ENCODE measurements at regions not wholly inside any gene's neighbourhood (a gene's known extent, or its start where the extent isn't known, plus 50 kb on each side); places are given as distances from the start of the nearest gene placed in this dataset.

DNA sequence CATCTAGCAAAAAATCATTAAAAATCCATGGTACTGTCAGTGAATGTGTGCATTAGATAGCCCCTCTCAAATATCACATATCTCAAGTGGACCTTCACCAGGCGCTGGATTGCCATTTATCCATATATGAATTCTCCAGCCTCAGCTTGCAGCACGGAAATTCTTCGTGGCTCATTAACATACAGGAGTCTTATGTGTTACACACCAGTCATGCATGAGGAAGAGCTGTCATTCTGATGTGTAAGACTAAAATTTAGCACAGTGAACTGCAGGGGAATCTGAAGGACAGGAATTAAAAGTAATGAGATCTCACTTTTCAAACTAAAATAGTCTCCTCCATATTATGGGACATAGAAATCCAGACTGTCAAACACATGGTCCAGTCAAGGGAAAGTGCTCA is 542.4 kb upstream of the DPP6 start:
- DNase-seq (ENCODE audit: low read depth), result no peak
- TF ChIP-seq, protein P1, sequence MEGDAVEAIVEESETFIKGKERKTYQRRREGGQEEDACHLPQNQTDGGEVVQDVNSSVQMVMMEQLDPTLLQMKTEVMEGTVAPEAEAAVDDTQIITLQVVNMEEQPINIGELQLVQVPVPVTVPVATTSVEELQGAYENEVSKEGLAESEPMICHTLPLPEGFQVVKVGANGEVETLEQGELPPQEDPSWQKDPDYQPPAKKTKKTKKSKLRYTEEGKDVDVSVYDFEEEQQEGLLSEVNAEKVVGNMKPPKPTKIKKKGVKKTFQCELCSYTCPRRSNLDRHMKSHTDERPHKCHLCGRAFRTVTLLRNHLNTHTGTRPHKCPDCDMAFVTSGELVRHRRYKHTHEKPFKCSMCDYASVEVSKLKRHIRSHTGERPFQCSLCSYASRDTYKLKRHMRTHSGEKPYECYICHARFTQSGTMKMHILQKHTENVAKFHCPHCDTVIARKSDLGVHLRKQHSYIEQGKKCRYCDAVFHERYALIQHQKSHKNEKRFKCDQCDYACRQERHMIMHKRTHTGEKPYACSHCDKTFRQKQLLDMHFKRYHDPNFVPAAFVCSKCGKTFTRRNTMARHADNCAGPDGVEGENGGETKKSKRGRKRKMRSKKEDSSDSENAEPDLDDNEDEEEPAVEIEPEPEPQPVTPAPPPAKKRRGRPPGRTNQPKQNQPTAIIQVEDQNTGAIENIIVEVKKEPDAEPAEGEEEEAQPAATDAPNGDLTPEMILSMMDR (conservative IDR thresholded peaks at IDR 0.05; ENCODE audit: low read depth, low read length), result no peak
- H3K4me3 ChIP-seq (ENCODE audit: low read depth, low read length), result no peak overlapping the region

GRCh38 chr7:153510674-153511073 is 541.5 kb upstream of the DPP6 start:
- TF ChIP-seq, protein P1 (conservative IDR thresholded peaks at IDR 0.05; ENCODE audit: low read depth, low read length), result no peak
- no peak for DNase-seq (ENCODE audit: low read depth)

GRCh38 chr7:153514032-153514431 is 538.2 kb upstream of the DPP6 start:
- TF ChIP-seq, protein P1 (conservative IDR thresholded peaks at IDR 0.05; ENCODE audit: low read depth, low read length), result no peak
- DNase-seq (ENCODE audit: low read depth), result no peak
- H3K4me3 ChIP-seq (ENCODE audit: low read depth, low read length), result no peak overlapping the region

More at GRCh38 chr7:153510674-153511073, 541.5 kb upstream of the DPP6 start:
- no peak overlapping the region for H3K4me3 ChIP-seq (ENCODE audit: low read depth, low read length)

DNA sequence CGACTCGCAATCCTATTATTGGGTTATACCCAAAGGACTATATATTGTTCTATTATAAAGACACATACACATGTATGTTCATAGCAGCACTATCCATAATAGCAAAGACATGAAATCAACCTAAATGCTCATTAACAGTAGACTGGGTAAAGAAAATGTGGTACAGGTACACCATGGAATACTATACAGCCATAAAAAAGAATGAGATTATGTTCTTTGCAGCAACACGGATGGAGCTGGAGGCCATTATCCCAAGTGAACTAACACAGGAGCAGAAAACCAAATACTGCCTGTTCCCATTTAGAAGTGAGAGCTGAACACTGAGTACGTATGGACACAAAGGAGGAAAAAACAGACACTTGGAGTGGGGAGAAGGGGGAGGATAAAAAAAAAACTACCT is 536.8 kb upstream of the DPP6 start:
- DNase-seq (ENCODE audit: low read depth), result no peak
- TF ChIP-seq, protein P1 (conservative IDR thresholded peaks at IDR 0.05; ENCODE audit: low read depth, low read length), result no peak
- H3K4me3 ChIP-seq (ENCODE audit: low read depth, low read length), result no peak overlapping the region

DNA sequence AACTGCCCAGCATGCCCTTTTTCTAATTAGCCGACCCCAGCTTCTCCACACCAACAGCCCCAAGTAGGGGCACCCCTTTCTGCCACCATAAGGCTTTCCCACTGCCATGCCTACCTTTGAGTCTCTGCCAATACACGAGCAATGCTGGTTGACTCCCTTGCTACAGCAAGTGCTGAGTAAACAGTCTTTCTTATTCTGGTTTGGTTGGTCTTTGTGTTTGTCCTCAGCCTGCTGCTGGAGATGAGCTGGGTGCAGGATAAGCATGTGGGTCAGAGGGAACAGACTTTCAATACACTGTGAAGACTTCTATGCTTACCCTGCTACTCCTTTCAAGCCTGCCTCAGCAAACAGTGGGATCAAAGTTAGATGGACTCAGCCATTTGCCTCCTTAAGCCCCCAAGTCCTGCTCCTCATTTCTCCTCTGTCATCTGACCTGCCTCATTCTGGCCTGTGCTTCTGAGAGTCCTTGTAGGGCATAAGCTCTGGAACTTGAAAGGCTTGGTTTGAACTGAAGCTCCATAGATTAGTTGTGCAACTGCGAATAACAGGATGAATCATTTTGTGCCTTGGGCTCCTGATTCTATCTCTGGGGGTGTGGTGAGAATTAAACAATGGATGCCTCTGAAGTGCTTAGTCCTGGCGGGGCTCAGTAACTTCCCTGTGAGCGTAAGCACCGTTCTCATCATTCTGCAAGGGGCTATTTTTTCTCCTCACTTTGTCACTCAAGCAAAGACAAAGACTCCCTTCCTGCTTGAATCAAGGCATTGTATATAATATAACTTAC is 533.8 kb upstream of the DPP6 start:
- H3K4me3 ChIP-seq (ENCODE audit: low read depth, low read length), result no peak overlapping the region
- no peak for DNase-seq (ENCODE audit: low read depth)
- TF ChIP-seq, protein P1 (conservative IDR thresholded peaks at IDR 0.05; ENCODE audit: low read depth, low read length), result no peak

DNA sequence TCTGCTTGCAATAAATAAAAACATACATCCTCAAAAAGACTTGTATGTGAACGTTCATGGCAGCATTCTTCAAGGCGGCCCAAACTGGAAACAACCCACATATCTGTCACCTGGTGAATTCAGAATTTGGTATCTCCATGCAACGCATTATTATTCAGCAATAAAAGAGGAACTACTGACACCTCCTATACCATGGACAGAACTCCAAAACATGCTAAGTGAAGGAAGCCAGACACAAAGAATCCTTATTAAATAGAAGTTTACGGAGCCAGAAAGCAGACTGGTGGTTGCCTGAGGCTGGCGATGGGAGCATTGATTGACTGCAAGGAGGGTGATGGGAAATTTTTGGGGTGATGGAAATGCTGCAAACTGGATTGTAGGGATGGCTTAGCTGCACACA is 530.8 kb upstream of the DPP6 start:
- TF ChIP-seq, protein P1 (conservative IDR thresholded peaks at IDR 0.05; ENCODE audit: low read depth, low read length), result no peak
- no peak overlapping the region for H3K4me3 ChIP-seq (ENCODE audit: low read depth, low read length)
- DNase-seq (ENCODE audit: low read depth), result no peak

DNA sequence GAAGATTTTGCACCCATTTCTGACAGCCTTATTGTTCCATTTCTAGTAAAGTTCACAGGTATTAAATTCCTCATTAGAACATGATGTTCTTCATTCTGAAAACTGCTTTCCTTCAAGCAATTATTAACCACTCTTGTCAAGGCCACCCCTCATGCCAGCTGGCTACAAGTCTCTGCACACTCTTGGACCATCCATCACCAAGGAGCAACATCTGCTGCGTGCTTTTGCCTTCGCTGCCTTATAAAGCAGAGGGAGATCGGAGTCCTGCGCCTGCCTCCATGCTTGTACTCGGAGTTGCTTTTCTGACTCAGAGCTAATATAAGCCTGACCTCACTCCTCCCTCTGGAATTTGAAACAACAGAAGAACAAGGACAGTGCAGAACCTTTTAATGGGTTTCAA is 529.9 kb upstream of the DPP6 start:
- no peak for DNase-seq (ENCODE audit: low read depth)
- no peak overlapping the region for H3K4me3 ChIP-seq (ENCODE audit: low read depth, low read length)
- TF ChIP-seq, protein P1 (conservative IDR thresholded peaks at IDR 0.05; ENCODE audit: low read depth, low read length), result no peak
